ENCODE measurements at regions not wholly inside any gene's neighbourhood (a gene's known extent, or its start where the extent isn't known, plus 50 kb on each side); places are given as distances from the start of the nearest gene placed in this dataset.

GRCh38 chr5:2514484-2514883 is 237.0 kb downstream of the IRX2 start:
- Histone ChIP-seq H3K4me3 (no peak overlapping the region), H3K27me3 (no peaks in the 10 kb centered on the region), H3K27ac (no peak overlapping the region), H3K9me3 (no peaks in the 10 kb centered on the region), H3K36me3 (no peaks in the 10 kb centered on the region), H3K4me1 (no peaks in the 10 kb centered on the region)
- TF ChIP-seq EP300 (IDR thresholded peaks at IDR 0.05), result no peak
- TF ChIP-seq POLR2A (IDR thresholded peaks at IDR 0.05), result no peak
- no peak for TF ChIP-seq CTCF (IDR thresholded peaks at IDR 0.05)
- 54 to 57% methylated on average over 6 of the region's 6 CpGs for WGBS, 2 donors
- no peak for DNase-seq (ENCODE audit: low spot score in 2 of 2)

- DNase-seq (ENCODE audit: low spot score in 2 of 2), result no peak
- no peak overlapping the region for H3K27ac ChIP-seq
- no peaks in the 10 kb centered on the region for H3K4me1 ChIP-seq
- H3K9me3 ChIP-seq, result no peaks in the 10 kb centered on the region
- no peak for TF ChIP-seq EP300 (IDR thresholded peaks at IDR 0.05)
- no peak for TF ChIP-seq CTCF (IDR thresholded peaks at IDR 0.05)
- no peak for TF ChIP-seq POLR2A (IDR thresholded peaks at IDR 0.05)
- H3K27me3 ChIP-seq, result no peaks in the 10 kb centered on the region
- 85 to 86% methylated on average over 5 of the region's 5 CpGs for WGBS, 2 donors
- H3K36me3 ChIP-seq, result no peaks in the 10 kb centered on the region
- no peak overlapping the region for H3K4me3 ChIP-seq
Observed at GRCh38 chr5:2511706-2512105, 239.8 kb downstream of the IRX2 start.

GRCh38 chr5:2511126-2511525 is 240.4 kb downstream of the IRX2 start:
- no peak for TF ChIP-seq CTCF (IDR thresholded peaks at IDR 0.05)
- TF ChIP-seq EP300 (IDR thresholded peaks at IDR 0.05), result no peak
- TF ChIP-seq POLR2A (IDR thresholded peaks at IDR 0.05), result no peak
- Histone ChIP-seq H3K4me1 (no peaks in the 10 kb centered on the region), H3K36me3 (no peaks in the 10 kb centered on the region), H3K9me3 (no peaks in the 10 kb centered on the region), H3K27ac (no peak overlapping the region), H3K4me3 (no peak overlapping the region), H3K27me3 (no peaks in the 10 kb centered on the region)
- no peak for DNase-seq (ENCODE audit: low spot score in 2 of 2)
- WGBS, 2 donors, result 73 to 76% methylated on average over 8 of the region's 8 CpGs

- H3K4me1 ChIP-seq, result no peaks in the 10 kb centered on the region
- no peak for DNase-seq (ENCODE audit: low spot score in 2 of 2)
- 76 to 83% methylated on average over 6 of the region's 6 CpGs for WGBS, 2 donors
- no peak overlapping the region for H3K4me3 ChIP-seq
- TF ChIP-seq POLR2A (IDR thresholded peaks at IDR 0.05) (no peak), CTCF (IDR thresholded peaks at IDR 0.05) (no peak), EP300 (IDR thresholded peaks at IDR 0.05) (no peak)
- no peaks in the 10 kb centered on the region for H3K9me3 ChIP-seq
- no peaks in the 10 kb centered on the region for H3K36me3 ChIP-seq
- no peak overlapping the region for H3K27ac ChIP-seq
- no peaks in the 10 kb centered on the region for H3K27me3 ChIP-seq
Observed at GRCh38 chr5:2509527-2509926, 241.9 kb downstream of the IRX2 start.

- no peaks in the 10 kb centered on the region for H3K36me3 ChIP-seq
- 79 to 87% methylated on average over 12 of the region's 12 CpGs for WGBS, 2 donors
- H3K9me3 ChIP-seq, result peaks cover 0 to 4% (median 0%) of the 10 kb centered on the region in 4 donors
- H3K27me3 ChIP-seq, result no peaks in the 10 kb centered on the region
- TF ChIP-seq EP300 (IDR thresholded peaks at IDR 0.05) (no peak), CTCF (IDR thresholded peaks at IDR 0.05) (no peak), POLR2A (IDR thresholded peaks at IDR 0.05) (no peak)
- H3K4me3 ChIP-seq, result no peak overlapping the region
- no peak overlapping the region for H3K27ac ChIP-seq
- DNase-seq (ENCODE audit: low spot score in 2 of 2), result no peak
- no peaks in the 10 kb centered on the region for H3K4me1 ChIP-seq
Observed at GRCh38 chr5:2508514-2508913, 243.0 kb downstream of the IRX2 start.
